H9 (cell line): ENCODE measurements at regions not wholly inside any gene's neighbourhood (a gene's known extent, or its start where the extent isn't known, plus 50 kb on each side); places are given as distances from the start of the nearest gene placed in this dataset.

Experiments used
- DNase-seq: peaks from one replicate; pipeline ENCODE4 v3.0.0-alpha.2; 2017
- H2AFZ ChIP-seq: one replicate; pipeline ENCODE4 v1.6.1; 2013; ENCODE audit warnings: mild to moderate bottlenecking, low read length, control low read depth, moderate library complexity
- H2AK5ac ChIP-seq: 2 replicates; pipeline ENCODE4 v1.6.1; 2013; ENCODE audit warnings: low read length, control low read depth, mixed read lengths; ENCODE audit not compliant: insufficient read length
- H2BK120ac ChIP-seq: one replicate; pipeline ENCODE4 v1.6.1; 2013; ENCODE audit warnings: low read depth, mild to moderate bottlenecking, low read length, control low read depth, inconsistent platforms; ENCODE audit not compliant: poor library complexity, severe bottlenecking
- H2BK12ac ChIP-seq: 2 replicates; pipeline ENCODE4 v1.6.1; 2013; ENCODE audit warnings: low read length, control low read depth, mixed read lengths, low read depth; ENCODE audit not compliant: insufficient read length
- H2BK15ac ChIP-seq: 2 replicates; pipeline ENCODE4 v1.6.1; 2013; ENCODE audit warnings: low read depth, low read length, control low read depth
- H2BK20ac ChIP-seq: one replicate; pipeline ENCODE4 v1.6.1; 2013; ENCODE audit warnings: low read depth, mild to moderate bottlenecking, low read length, control low read depth, inconsistent platforms; ENCODE audit not compliant: poor library complexity, severe bottlenecking
- H2BK5ac ChIP-seq: 2 replicates; pipeline ENCODE4 v1.6.1; 2013; ENCODE audit warnings: low read length, control low read depth, mixed read lengths; ENCODE audit not compliant: insufficient read length
- H3K14ac ChIP-seq: 2 replicates; pipeline ENCODE4 v1.6.1; 2013; ENCODE audit warnings: low read length, control low read depth; ENCODE audit not compliant: insufficient read depth
- H3K18ac ChIP-seq: 2 replicates; pipeline ENCODE4 v1.6.1; 2013; ENCODE audit warnings: low read depth, mild to moderate bottlenecking, mixed read lengths, low read length, control low read depth; ENCODE audit not compliant: insufficient read length
- H3K23ac ChIP-seq: 2 replicates; pipeline ENCODE4 v1.6.1; 2013; ENCODE audit warnings: low read length, control low read depth, mixed read lengths, low read depth; ENCODE audit not compliant: insufficient read length
- H3K23me2 ChIP-seq: 2 replicates; pipeline ENCODE4 v1.6.1; 2013; ENCODE audit warnings: low read depth, mild to moderate bottlenecking, mixed read lengths, low read length, control low read depth; ENCODE audit not compliant: insufficient read length, poor library complexity, severe bottlenecking
- H3K27ac ChIP-seq: 2 replicates; pipeline ENCODE4 v1.5.1; 2013; ENCODE audit warnings: low read length, control low read depth, mixed read lengths, low read depth; ENCODE audit not compliant: insufficient read length
- H3K27me3 ChIP-seq: 2 replicates; pipeline ENCODE4 v1.6.1; 2013; ENCODE audit warnings: low read length, control low read depth, inconsistent platforms; ENCODE audit not compliant: insufficient read depth
- H3K4ac ChIP-seq: 2 replicates; pipeline ENCODE4 v1.6.1; 2013; ENCODE audit warnings: low read depth, mild to moderate bottlenecking, control low read depth, inconsistent platforms, low read length, moderate library complexity
- H3K4me1 ChIP-seq: 2 replicates; pipeline ENCODE4 v1.6.1; 2013; ENCODE audit warnings: low read length, control low read depth, inconsistent platforms; ENCODE audit not compliant: insufficient read depth
- H3K4me2 ChIP-seq: 2 replicates; pipeline ENCODE4 v1.6.1; 2013; ENCODE audit warnings: low read length, control low read depth, mixed read lengths; ENCODE audit not compliant: insufficient read length, insufficient read depth
- H3K56ac ChIP-seq: 2 replicates; pipeline ENCODE4 v1.6.1; 2013; ENCODE audit warnings: low read depth, mild to moderate bottlenecking, mixed read lengths, low read length, control low read depth; ENCODE audit not compliant: insufficient read length
- H3K79me1 ChIP-seq: 2 replicates; pipeline ENCODE4 v1.6.1; 2013; ENCODE audit warnings: low read depth, mild to moderate bottlenecking, moderate library complexity, low read length, control low read depth, inconsistent platforms; ENCODE audit not compliant: insufficient read depth, poor library complexity, severe bottlenecking
- H3K79me2 ChIP-seq: 2 replicates; pipeline ENCODE4 v1.6.1; 2013; ENCODE audit warnings: low read length, control low read depth, inconsistent platforms; ENCODE audit not compliant: insufficient read depth
- H3K9ac ChIP-seq: 2 replicates; pipeline ENCODE4 v1.6.1; 2013; ENCODE audit warnings: low read length, control low read depth, mixed read lengths; ENCODE audit not compliant: insufficient read length; ENCODE audit errors: extremely low read depth
- H3K9me3 ChIP-seq: one replicate; pipeline ENCODE4 v1.6.1; 2013; ENCODE audit warnings: low read depth, low read length, inconsistent platforms; ENCODE audit not compliant: control insufficient read depth
- H3T11ph ChIP-seq: one replicate; pipeline ENCODE4 v1.6.1; 2013; ENCODE audit warnings: mild to moderate bottlenecking, low read length, control low read depth, inconsistent platforms
- H4K20me1 ChIP-seq: one replicate; pipeline ENCODE4 v1.6.1; 2013; ENCODE audit not compliant: control insufficient read depth, insufficient read length, insufficient read depth
- H4K5ac ChIP-seq: 2 replicates; pipeline ENCODE4 v1.6.1; 2013; ENCODE audit warnings: low read depth, mild to moderate bottlenecking, mixed read lengths, low read length, control low read depth; ENCODE audit not compliant: insufficient read length
- H4K8ac ChIP-seq: replicated peaks from 2 replicates; pipeline ENCODE4 v1.6.1; 2013; ENCODE audit warnings: low read length, control low read depth, mixed read lengths, low read depth; ENCODE audit not compliant: insufficient read length
- H4K91ac ChIP-seq: 2 replicates; pipeline ENCODE4 v1.6.1; 2013; ENCODE audit warnings: low read depth, mild to moderate bottlenecking, moderate library complexity, mixed read lengths, low read length, control low read depth; ENCODE audit not compliant: insufficient read length
- H3K27ac Mint-ChIP-seq, 3 experiments: 2 replicates in 2 of 3; 3 replicates in 1 of 3; pipeline ENCODE4 v1.8.0; 2020 to 2021; ENCODE audit warnings: mixed read lengths in 3 of 3, mild to moderate bottlenecking in 1 of 3, moderate library complexity in 1 of 3
- H3K27me3 Mint-ChIP-seq: 2 replicates; pipeline ENCODE4 v1.8.0; 2021; ENCODE audit warnings: low read depth, mild to moderate bottlenecking, moderate library complexity, mixed read lengths
- H3K36me3 Mint-ChIP-seq, 3 experiments: 2 replicates in 2 of 3; 3 replicates in 1 of 3; pipeline ENCODE4 v1.8.0; 2020 to 2021; ENCODE audit warnings: low read depth in 3 of 3, mixed read lengths in 3 of 3; ENCODE audit not compliant: insufficient read depth in 1 of 3
- H3K4me1 Mint-ChIP-seq, 2 experiments: 2 replicates each; pipeline ENCODE4 v1.8.0; 2020; ENCODE audit warnings: mixed read lengths in 2 of 2
- H3K4me3 Mint-ChIP-seq, 2 experiments: 2 replicates in 1 of 2; 3 replicates in 1 of 2; pipeline ENCODE4 v1.8.0; 2020 to 2021; ENCODE audit warnings: mild to moderate bottlenecking in 2 of 2, mixed read lengths in 2 of 2, moderate library complexity in 1 of 2
- H3K9me3 Mint-ChIP-seq, 2 experiments: 2 replicates in 1 of 2; 3 replicates in 1 of 2; pipeline ENCODE4 v1.8.0; 2020; ENCODE audit warnings: mild to moderate bottlenecking in 2 of 2, mixed read lengths in 2 of 2, moderate library complexity in 1 of 2
- CTCF ChIP-seq: fragments of 200-600 bp; sonication (generic); conservative IDR thresholded peaks from 3 replicates; pipeline ENCODE4 v1.8.0; 2021; ENCODE audit warnings: antibody characterized with exemption, mild to moderate bottlenecking
- WGBS: extraction: QIAGEN DNeasy Blood & Tissue Kit; methylation state at CpG from one replicate; pipeline ENCODE4 v1.1.7; 2013; ENCODE audit warnings: missing lambda C conversion rate, low lambda C conversion rate, mixed read lengths; ENCODE audit not compliant: insufficient read length; ENCODE audit errors: extremely low coverage; 5-methylcytosine and 5-hydroxymethylcytosine counted together

- H3K79me2 ChIP-seq, result no peaks in the 10 kb centered on the region
- H3K14ac ChIP-seq, result no peak overlapping the region
- no peak overlapping the region for H3K9ac ChIP-seq
- TF ChIP-seq CTCF, result no peak
- H3K56ac ChIP-seq, result no peak overlapping the region
- WGBS, result no CpG with 5 or more reads among the region's 2 CpGs
- no peaks in the 10 kb centered on the region for H3K9me3 ChIP-seq
- no peak overlapping the region for H2BK5ac ChIP-seq
- H2BK120ac ChIP-seq, result no peak overlapping the region
- H3K23ac ChIP-seq, result no peak overlapping the region
- H3K23me2 ChIP-seq, result no peaks in the 10 kb centered on the region
- H4K20me1 ChIP-seq, result no peaks in the 10 kb centered on the region
- DNase-seq, result no peak
- no peak overlapping the region for H2AK5ac ChIP-seq
- H3K4me3 Mint-ChIP-seq, result no peak overlapping the region
- no peak overlapping the region for H3K18ac ChIP-seq
- H3K9me3 Mint-ChIP-seq, result peaks cover 3 to 7% of the 10 kb centered on the region in 2 experiments; a peak in 2 of 5 replicates
- no peak overlapping the region for H2BK20ac ChIP-seq
- no peak overlapping the region for H3K27ac ChIP-seq
- no peaks in the 10 kb centered on the region for H3K4me1 ChIP-seq
- H3K79me1 ChIP-seq, result no peaks in the 10 kb centered on the region
- H2BK15ac ChIP-seq, result no peak overlapping the region
- H3K4me1 Mint-ChIP-seq, result peaks cover 5 to 8% of the 10 kb centered on the region in 2 experiments; a peak in 3 of 4 replicates
- H3K27ac Mint-ChIP-seq, result no peak overlapping the region
- H3K27me3 Mint-ChIP-seq, result peaks cover 2% of the 10 kb centered on the region; the same call in 1 of the 2 replicates
- H2AFZ ChIP-seq, result no peak overlapping the region
- no peak overlapping the region for H3T11ph ChIP-seq
- H4K91ac ChIP-seq, result no peak overlapping the region
- H3K4ac ChIP-seq, result no peak overlapping the region
- no peak overlapping the region for H2BK12ac ChIP-seq
- H4K5ac ChIP-seq, result no peak overlapping the region
- no peaks in the 10 kb centered on the region for H3K36me3 Mint-ChIP-seq
- no peak overlapping the region for H3K4me2 ChIP-seq
- no peaks in the 10 kb centered on the region for H3K27me3 ChIP-seq
- H4K8ac ChIP-seq, result no peak overlapping the region
Observed at GRCh38 chr2:230599853-230600252, 112.8 kb upstream of the CAB39 start.
